Femur (tissue), 1 donor: ENCODE measurements at regions not wholly inside any gene's neighbourhood (a gene's known extent, or its start where the extent isn't known, plus 50 kb on each side); places are given as distances from the start of the nearest gene placed in this dataset.

Experiments
- DNase-seq: peaks from one replicate; pipeline ENCODE4 v3.0.0-alpha.2; 2017

DNA sequence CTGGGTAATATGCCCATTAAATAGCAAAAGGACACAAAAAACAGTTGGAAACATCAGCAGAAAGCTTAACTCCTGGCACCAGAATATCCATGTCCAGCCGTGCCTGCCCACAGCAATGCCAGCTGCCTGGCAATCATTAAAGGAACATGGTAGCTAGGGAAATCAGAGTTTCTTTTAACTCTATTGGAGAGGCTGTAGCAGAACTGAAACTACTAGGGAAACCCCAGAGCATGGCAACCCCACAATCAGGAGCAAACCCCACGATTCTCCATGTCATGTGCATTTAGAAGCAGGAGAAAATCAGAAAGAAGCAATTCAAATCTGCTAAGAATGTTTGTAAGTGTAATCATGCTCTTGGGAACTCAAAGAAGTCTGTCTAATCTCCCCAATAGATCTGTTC lies 409.0 kb upstream of the SMIM21 start:
- no peak for DNase-seq

DNA sequence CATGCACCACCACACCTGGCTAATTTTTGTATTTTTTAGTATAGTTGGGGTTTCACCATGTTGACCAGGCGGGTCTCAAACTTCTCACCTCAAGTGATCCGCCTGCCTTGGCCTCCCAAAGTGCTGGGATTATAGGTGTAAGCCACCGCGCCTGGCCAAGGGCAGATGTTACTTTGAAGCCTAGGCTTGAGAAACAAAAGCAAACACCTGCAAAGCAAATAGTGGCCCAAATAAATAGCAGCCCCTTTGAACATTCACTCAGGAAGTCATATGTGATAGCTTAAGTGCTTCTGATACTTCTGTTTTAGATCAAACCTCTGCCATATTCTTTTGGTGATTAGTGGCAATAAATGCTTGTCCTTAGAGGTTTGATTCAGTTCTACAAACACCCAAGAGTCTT lies 404.5 kb upstream of the SMIM21 start:
- DNase-seq: no peak

DNA sequence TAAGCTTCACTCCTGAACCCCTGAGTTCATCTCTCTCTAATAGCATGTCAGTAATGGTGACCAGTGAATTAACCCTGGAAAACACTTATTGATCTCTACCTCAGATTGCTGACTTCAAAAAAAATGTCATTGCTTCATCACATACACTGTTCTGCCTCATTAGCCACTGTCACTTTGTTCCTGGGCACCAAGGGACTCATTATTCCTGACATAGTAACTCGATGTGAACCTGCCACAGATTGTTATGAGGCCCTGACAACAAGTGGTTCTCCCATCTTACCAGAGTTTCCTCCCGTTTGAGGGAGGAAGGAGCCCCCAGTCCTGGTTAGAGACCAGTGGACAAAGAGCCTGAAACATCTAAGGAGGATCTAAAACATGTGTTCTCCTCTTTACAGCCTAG lies 403.3 kb upstream of the SMIM21 start:
- no peak for DNase-seq

DNA sequence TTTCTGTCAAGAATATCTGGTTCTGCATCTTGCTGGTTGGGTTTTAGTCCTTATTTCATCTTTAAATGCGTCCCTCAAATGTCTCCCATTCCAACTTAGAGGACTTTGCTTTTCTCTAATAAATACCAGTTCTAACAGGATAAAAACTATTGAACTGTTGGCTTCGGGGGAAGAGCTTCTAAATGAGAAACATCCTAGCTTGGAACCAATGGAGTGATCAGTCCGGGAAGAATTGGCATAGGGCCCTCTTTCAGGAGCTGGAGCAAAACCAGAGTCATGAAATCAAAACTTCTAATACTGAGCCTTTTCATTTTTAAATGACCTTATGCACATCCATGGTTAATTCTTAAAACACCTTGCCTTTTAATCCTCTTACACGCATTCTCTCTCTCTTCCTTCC lies 401.6 kb upstream of the SMIM21 start:
- DNase-seq: no peak

DNA sequence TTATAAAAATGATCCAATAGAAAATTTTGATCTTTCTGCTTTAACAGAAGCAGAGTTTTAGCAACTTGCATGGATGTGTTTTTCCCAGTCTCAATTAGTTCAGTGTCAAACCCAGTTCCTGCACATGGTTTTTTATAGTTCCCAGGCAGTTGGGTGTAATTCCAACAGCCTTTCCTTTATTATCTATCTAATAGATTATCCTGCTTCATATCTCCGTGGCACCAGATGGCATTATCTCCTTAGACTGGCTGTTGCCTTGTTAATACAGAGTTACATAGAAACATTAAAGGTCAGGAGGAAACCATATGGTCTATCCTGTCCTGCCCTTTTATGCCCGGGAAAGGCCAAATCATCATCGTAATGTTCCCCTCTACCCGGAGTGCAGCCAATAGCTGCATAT lies 400.9 kb upstream of the SMIM21 start:
- no peak for DNase-seq

DNA sequence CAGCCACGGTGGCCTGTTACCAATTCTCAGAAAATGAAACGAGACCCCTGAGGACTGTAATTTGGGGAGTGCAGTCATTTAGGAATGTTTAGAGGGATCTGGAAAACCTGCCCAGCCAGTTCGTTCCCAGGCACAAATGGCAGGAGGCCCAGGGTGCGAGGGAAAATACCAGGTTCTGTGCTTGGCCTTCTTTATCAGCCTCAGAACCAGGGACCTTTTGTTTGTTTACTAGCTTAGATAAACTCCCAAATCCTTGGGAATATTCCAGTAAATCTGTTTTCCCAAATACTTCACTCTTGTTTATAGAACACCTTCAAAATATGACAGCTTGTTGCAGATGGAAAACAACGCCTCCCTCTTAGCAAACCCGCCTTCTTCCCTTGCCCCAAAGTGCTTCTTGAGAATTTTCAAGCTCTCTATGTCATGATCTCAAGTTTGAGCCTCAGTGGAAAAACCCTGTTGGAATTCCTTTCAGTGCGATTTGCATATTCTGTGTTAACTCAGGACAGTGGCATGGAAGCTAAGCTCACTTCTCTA lies 400.3 kb upstream of the SMIM21 start:
- no peak for DNase-seq

DNA sequence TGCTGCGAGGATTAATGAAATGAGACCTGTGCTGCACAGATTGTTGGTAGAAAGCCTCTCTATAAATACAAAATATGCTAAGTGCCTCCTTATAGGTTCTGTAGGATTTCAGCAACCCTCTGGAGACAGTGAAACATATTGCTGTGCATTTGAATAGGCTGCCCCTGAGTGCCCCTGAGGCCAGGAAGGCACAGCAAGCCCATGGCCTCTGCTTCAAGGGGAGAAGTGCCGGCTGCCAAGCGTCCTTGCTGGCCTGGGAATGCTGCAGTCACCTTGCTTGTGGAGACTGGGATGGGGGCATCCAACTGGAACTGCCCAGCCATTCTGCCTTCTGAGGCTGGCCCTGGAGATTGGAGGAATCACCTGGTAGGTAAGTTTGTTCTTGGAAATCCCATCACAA lies 397.2 kb upstream of the SMIM21 start:
- no peak for DNase-seq

DNA sequence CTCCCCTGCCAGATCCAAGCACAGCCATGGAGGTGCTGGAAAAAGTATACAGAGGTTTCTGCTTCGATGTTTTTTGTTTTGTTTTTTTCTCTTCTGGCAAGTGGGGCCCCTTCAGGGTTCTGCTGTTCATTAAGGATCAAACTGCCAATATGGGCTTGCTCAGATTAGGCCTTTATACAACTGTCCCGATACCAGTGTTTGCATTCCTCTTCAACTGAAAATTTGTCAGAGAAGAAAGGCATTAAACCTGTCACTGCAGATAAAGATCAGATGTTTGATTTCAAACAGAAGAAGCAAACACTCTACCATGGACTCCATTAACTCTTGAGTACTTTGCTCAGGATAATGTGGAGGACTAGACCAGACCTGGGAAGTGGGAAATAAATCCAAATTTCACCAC lies 396.0 kb upstream of the SMIM21 start:
- no peak for DNase-seq

DNA sequence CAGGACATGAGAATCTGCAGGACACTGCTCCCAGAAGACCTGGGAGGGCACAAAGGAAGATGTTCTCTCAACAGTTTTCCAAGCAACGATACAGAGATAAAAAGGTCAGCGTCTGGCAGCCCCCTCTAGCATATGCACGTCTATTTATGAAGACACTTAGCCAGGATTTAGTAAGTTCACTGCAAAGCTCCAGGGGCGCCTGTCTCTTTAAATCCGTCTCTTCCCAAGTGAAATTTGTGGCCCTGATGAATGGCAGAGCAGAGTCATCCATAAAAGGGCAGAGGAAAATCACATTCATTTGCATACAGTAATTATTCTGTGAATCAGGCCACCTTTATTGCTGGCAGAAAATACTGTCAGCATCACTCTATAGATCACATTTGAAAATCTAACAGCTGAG lies 390.9 kb upstream of the SMIM21 start:
- DNase-seq: no peak

DNA sequence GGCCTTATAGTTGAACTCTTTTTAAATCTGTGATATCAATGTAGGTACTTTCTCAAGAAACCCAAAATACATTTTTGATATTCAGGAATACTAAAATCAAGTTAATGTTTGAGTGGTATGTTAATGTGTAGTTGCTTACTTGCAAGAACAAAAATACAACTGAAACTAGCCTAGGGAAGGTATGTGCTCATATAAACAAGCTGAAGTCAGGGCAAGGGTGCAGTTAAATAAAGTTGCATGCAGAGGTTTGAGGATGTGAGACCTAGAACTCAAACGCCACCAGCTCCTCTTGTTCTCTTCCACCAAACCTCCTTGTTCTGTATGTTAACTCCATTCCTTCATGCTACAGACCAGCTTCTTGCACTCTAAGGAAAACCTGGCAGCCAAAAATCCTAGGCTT lies 388.3 kb upstream of the SMIM21 start:
- DNase-seq: no peak

DNA sequence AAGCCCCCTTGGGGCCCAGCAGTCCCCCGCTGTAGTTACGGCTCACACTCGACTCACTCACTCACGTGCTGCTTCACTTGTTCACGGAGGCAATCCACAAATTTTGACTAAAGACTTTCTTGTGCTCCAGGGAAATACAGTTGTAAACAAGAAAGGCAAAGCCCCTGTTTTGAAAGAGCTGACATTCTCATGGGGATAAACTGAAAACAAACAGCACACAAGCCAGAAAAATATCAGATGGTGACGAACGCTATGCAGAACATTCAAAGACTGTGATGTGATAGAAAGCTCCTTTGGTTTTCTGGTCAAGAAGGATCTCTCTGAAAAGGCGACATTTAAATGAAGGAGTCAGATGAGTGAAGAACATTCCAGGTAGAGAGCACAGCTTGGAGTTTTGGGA lies 385.3 kb upstream of the SMIM21 start:
- DNase-seq: no peak

DNA sequence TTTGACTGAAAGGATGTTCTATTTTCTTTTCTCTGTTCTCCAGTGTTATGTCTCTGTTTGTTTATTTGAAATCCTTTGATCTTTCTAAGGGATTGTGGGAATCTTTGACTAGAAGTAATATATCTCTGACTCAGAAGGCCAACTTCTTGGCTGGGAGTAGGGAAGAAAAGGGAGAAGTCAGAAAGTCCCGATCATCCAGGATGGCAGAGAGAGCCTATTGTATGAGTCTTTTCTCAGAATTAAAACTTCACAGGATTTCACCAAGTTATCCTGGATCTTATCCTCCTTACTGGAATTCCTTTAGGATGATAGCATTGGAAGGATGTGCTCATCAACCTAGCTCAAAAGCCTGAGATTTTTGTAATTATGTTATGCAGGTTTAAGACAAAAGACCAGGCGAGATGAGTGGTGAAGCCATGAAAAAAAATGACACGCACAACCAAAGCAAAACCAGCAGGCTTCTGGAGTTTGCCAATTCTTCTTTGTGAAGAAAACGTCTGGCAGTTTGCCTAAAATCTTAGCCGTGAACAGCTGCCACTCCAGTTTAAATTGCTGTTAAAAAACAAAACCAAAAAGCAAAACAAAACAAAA lies 383.6 kb upstream of the SMIM21 start:
- DNase-seq: no peak

DNA sequence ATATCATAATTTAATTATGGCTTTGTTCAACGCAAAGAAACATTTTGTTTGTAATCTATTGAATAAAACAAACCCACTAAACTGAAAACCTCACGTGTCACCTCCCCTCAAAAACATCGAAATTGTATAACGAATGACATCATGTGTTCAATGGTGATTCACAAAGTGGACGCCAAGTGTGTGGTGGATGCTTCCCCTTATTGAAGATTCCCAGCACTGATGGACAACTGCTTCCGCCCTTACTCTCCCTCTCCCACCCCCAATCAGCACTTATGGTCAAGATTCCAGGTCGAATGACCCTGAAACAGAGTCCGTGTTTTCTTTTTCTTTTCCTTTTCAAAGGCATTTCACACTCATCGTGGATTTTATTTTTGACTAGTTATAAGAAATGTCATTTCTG lies 383.0 kb upstream of the SMIM21 start:
- DNase-seq: no peak

DNA sequence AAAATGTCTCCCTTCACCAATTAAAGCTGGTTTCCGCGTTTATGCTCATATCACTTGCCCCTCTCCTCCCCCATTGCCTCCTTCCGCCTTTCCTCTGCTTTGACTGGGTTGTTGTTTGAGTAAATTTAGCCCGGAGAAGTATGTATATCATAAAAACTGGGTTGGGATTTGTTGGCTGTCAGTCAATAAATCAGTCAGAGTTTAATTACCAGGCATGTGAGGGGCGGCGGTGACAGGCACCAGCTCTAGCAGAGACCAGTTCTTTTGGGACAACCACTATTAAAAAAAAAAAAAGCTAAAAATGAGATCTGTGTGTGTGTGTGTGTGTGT lies 382.4 kb upstream of the SMIM21 start:
- no peak for DNase-seq

DNA sequence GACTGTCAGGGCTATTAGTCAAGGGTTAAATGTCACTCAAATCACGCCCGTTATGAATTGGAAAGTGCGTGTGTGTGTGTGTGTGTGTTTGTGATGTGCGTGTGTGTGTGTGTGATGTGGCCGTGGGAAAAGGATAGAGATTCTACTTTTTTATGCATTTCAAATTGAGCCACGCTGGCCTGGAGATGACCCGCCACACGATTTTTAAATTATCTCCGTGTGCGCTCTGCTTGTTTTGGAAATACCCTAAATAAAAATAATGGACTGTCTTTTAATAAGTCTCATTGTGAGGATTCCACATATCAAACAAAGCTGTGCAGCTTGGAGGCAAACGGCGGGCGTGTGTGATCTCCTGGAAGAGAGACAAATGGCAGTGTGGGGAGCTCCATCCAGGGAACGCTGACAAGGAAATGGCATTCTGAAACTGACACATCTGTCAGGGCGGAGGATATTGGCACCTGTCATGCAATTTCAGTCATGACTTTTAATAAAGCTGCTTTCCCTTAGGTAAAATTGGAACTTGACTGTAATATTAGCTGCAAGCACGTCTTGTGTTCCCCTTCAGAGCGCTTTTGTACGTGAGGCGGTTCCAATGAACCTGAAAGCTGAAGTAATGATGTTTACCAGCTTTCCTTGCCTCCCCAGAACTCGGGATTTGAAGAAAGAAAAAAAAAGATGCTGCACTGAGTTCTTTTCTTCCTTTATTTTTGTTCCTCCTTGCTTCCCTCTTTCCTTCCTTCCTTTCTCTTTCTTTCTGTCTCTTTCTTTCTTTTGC lies 381.8 kb upstream of the SMIM21 start:
- DNase-seq: peak; percentile 40

DNA sequence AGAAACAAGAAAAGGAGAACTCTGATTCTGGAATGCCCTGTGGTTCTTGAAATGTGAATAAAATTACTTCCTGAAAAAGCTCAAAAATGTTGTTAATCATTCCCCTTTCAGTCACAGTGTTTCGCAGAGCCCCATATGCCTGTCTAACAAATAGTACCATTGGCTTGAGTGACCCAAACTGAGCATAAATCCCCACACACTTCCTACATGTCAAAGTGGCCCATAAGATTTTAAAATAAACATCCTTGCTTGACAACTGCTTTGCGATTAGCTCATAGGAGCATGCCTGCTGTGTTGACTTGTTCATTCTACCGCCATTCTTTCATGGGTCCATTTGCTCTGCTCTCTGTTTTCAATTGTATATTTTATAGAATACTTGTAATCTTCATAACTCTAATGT lies 377.8 kb upstream of the SMIM21 start:
- no peak for DNase-seq

DNA sequence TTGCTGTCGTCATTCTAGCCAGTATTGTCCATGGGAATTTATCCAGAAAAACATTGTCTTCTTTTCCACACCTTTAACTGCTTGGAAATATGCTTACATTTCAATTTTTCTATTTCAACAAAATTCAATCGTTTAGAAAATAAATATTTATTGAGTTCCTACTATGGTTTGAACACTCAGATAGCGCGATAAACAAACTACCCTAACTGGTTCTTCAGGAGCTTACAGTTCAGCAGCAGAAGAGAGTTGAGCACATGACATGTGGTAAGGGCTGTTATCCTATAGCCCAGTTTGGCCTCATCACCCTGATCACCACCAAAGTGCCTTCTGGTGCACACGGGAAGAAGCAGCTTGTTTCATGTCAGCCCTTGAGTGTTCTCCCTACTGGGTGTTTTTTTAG lies 375.2 kb upstream of the SMIM21 start:
- DNase-seq: no peak

DNA sequence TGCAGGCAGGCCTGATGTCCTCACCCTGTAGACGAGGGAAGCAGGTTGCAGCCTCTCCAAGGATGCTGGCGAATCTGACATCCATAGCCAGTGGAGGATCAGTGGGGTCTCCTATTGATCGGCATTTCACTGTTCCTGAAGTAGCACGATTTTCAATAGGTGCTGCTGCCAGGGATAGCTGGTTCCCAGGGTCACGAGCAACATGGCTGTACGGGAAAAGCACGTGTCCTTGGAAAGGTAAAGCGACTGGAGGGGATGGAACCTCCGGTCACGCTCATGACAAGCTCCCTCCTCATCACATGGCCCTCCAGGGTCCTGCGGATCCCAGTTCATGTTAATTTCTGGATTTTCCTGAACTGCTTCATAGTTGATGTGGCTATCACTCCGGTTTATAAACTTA lies 373.7 kb upstream of the SMIM21 start:
- no peak for DNase-seq

DNA sequence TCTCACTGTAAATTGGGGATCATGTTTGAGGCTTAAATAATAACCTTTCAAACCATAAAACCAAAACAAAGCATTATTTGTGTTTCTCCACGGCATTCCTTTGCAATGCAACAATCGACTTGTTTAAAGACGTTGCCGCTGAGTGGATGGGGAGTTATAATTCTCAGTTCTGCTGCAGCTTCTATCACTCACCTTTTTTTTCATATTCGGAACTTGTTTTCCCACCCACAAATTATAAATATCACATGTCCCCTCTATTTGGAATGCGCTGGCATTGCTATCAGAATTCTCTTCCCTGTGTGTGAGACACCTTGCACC lies 372.8 kb upstream of the SMIM21 start:
- DNase-seq: no peak

DNA sequence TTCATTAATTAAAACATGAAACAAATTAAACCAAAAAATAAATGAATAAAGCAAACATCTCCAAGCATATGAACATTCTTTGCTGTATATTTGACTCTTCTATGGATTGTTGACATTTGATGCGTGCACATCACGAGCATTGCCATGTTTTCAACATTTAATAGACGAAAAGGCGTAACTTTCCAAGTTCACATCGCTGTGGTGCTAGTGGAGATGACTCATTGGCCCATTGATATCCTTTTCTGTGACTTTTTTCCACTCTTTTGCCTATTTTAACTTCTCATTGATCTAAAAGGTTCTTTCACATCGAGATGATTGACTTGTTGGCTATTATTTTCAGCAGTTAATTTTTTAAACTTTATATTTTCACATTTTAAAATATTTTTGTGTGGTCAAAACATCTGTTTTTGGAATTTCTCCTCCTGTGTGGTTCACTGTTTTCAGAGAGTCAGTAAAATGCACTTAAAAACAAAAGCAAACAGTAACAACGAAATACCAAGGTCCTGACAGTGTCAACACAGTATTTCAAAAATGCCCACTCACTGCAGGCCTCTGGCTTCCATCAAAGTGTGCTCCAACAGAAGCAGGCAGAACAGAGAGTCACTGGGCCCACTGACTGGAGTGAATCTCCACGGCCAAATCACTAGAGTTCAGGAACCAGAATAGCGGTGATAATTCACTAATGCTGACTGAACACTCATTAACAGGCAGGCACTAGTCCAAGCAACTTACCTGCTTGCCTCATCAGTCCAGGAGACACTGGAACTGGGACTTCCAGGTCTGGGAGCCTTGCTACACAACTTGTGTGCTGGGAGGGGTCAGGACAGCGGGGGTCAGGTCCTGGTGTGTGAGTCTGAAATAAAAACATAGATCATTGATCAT lies 372.2 kb upstream of the SMIM21 start:
- DNase-seq: no peak

DNA sequence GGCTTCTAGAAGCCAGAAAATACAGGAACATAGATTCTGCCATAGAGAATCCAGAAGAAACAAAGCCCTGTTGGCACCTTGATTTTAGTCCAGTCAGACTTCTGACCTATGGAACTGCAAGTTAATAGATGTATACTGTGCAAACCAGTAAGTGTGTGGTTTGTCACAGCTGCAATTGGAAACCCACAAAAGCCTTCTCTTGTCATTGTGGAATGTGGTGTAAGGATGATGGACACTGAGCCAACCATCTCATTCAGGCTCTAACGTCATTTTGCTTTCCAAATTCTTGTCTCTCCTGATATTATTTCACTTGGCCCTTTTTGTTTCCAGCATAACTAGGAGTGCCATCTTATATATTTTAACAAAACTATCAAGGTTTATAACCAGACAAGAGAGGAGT lies 369.5 kb upstream of the SMIM21 start:
- DNase-seq: no peak

DNA sequence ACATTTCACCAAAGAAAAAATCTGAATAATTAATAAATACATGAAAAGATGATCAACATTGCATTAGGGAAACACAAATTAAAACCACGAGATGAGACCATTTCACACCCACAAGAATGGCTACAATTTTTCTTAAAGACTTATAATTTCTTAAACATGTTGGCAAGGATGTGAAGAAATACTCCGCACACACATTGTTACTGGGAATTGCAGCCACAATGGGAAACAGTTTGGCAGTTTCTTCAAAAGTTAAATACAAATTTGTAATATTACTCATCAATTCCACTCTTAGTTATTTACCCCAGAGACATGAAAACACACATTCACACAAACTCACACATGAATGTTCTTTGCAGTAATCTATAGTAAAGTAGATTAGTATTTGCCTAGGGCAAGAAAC lies 363.3 kb upstream of the SMIM21 start:
- DNase-seq: no peak

DNA sequence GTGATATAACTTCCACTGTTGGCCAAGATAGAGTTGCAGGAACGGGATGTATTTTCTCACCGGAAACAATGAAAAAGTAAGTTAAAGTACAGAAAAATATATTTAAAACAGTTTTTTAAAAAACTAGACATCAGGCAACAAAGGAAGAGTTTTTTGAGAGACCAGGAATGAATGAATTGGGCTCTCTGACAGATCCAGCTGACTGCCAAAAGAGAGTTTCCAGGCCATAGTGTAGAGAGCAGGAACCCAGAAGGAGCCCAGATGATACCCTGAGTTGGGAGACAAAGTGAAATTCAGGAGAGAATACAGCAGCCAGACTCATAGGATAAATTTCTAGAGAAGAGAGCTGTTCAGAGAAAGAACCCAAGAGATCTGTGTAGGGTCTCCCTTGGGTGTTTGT lies 362.6 kb upstream of the SMIM21 start:
- no peak for DNase-seq

DNA sequence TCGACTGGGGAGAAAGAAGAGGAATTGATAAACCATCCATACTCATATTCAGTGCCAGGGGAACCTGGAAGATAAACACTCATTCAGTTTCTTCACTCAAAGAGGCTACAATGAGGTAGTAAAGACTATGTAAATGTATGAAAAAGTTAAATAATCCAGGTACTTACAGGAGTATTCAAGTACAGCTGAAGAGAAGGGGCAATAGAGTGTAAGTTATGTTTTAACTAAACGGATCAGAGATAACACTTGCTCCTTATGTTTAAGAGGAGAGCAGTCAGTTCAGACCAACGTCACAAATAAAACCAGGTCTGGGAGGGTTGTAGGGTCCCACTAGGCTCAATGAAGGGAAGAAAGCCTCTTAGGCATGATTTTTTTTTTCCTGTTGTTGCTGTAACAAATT lies 358.3 kb upstream of the SMIM21 start:
- DNase-seq: no peak
